Putamen (tissue), 1 donor: ENCODE measurements at regions not wholly inside any gene's neighbourhood (a gene's known extent, or its start where the extent isn't known, plus 50 kb on each side); places are given as distances from the start of the nearest gene placed in this dataset.

Experiments used
- DNase-seq: peaks from one replicate; pipeline ENCODE4 v3.0.0-alpha.2; 2016; ENCODE audit warnings: low spot score

DNA sequence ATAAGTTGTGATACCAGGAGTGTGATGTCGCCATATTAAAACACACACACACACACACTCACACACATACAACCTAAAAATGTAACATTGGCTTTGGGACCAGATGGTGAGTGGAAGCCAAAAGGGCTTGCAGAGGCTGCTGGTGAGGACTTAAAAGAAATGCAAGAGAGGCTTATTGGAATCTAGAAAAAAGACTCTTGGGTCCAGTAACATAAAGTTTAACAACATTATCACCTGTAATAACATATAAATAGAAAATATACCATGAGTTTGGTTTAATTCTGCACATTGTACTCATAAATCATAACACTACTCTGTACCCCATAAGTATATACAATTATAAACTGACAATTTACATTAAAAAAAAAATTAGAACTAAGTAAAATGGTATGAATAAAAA is 74.4 kb upstream of the MYCN start:
- DNase-seq, result no peak

DNA sequence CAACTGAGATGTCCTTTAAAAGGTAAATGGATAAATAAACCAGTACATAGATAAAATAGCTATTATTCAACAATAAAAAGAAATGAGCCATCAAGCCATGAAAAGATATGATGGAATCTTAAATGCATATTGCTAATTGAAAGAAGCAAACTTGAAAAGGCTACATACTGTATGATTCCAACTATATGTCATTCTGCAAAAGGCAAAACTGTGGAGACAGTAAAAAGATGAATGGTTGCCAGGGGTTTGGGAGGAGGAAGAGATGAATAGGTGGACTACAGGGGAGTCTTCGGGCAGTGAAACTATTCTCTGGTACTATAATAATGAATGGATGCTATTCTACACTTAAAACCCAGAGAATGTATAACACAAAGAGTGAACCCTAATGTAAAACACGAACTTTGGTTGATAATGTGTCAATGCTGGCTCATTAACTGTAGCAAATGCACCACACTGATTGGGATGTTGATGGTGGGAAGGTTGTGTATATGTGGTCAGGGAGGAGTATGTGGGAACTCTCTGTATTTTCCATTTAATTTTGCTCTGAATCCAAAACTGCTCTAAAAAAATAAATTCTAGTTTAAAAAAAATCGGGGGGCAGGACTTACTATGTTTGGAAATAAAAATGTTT is 73.7 kb upstream of the MYCN start:
- no peak for DNase-seq

DNA sequence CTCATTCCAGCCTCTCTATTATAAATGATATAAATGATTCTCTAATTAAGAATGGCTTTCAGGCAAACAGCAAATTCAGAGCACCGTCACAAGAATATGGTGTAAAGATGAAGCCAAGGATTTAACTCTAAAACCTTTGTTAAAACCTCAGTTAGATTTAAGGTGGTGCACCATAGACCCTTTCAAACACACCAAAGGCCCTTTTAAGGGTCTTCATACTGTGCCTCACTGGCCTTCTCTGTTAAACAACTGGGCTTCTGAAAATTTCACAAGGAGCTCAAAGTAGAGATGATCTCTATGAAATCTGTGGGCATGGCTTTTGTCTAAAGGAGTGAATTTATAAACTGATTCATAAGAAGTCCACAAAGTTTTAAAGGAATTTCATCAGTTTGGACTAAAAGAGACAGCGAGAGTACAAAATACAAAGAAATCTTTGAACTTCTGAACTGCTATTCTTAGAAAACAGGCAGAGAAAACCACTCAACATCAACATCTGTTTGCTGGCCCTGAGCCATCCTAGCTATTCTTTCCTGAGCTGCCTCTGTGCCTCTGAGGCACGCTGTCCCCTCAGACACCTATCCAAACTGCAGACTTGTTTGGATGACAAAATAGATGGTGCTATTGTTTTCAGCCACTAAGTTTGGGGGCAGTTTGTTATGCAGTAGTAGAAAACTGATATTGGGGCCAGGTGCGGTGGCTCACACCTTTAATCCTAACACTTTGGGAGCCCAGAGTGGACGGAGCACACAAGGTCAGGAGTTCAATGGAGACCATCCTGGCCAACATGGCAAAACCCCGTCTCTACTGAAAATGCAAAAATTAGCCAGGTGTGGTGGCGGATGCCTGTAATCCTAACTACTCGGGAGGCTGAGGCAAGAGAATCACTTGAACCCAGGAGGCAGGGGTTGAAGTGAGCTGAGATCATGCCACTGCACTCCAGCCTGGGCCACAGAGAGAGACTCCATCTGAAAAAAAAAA is 72.9 kb upstream of the MYCN start:
- DNase-seq, result no peak

DNA sequence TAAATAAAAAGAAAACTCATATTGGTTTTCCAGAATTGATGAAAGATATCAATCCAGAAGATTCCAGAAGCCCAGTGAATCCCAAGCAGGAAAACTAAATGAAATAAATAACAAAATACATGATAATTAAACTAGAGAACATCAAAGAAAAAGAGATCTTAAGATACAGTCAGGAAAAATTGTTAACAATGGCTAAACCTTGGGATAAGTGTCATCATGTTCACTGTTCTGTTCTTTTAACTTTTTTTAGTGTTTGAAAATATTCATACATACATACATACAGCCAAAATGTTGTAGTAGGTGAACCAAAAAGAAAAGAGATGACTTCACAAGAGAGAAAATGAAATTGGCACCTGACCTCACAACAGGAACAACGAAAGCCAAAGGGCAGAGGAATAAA is 72.2 kb upstream of the MYCN start:
- DNase-seq, result no peak

DNA sequence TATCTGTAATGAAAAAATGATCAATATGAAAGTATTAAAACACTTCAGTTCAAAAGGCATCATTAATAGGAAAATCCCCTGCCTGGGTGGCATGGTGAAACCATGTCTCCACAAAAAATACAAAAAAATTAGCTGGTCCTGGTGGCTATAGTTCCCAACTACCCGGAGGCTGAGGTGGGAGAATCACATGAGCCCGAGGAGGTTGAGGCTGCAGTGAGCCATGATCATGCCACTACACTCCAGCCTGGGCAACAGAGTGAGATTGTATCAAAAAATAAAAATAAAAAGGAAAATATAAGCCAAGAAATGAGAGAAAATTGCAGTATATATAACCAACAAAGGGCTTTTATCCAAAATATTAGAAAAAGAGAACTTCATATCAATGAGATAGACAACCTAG is 71.6 kb upstream of the MYCN start:
- DNase-seq, result no peak

- DNase-seq, result no peak
Measured at GRCh38 chr2:15869396-15869795, 71.0 kb upstream of the MYCN start.

GRCh38 chr2:15869871-15870270 is 70.5 kb upstream of the MYCN start:
- no peak for DNase-seq

- DNase-seq, result no peak
Measured at GRCh38 chr2:15870565-15870964, 69.8 kb upstream of the MYCN start.

- DNase-seq, result no peak
Measured at GRCh38 chr2:15871239-15871783, 69.0 kb upstream of the MYCN start.

GRCh38 chr2:15872854-15873253 is 67.5 kb upstream of the MYCN start:
- DNase-seq, result no peak

DNA sequence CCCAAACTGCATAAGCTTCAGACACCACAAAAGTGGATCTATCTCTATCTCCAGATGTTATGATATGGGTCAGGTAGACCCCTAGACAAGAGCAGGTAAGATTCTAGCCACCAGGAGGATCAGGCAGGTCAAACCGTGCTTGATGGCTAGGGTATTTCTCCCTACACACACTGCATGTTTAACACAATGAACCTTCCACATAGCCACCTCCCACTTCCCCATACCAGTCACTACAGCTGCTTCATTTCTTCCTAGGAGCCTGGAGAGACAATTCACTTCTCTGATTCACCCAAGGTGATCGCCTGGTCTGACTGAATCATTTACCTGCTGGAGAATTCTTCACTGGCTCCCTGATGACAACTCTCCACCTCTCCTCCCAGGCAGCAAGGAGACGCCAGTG is 66.0 kb upstream of the MYCN start:
- DNase-seq, result no peak

DNA sequence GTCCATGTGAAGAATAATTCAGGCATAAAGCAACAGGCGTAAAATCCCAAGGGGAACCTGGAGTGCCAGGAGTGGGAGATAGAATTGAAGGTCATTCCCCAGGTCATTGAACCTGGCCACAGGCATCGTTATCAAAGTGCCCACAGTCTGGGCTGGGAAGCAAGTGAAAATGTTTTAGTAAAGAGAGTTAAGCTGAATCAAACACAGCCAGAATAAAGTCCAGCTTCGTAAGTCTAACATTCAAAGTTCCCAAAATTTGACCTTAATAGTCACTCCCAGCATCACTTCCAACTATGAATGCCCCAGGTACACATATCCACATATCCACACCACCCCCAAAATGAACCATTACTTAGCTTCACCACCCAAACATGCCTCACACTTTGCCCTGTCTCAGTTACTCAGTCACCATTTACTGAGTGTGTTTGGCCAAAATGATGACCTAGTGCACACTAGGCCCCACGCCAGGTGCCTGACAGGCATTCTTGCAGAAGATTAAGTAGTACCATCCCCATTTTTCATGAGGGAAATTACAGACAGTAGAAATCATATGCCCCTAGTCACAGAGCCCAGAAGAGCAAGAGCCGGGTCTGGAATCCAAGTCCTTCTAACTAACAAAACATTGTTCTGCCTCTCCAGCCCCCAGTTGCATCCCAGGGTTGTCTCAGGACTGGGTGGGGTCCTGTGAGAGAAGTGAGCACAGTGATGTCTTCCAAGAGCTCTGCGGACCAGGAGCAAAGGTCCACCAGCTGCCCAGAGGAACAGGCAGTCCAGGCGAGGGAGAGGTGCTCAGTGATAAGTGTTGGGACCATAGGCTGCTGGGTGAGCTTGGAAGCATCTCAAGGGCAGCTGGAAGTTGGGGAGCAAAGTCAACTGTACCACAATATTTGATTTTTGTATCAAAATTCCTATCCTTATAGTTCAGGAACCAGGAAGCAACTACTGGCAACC is 65.2 kb upstream of the MYCN start:
- no peak for DNase-seq

GRCh38 chr2:15875969-15876705 is 64.2 kb upstream of the MYCN start:
- no peak for DNase-seq

DNA sequence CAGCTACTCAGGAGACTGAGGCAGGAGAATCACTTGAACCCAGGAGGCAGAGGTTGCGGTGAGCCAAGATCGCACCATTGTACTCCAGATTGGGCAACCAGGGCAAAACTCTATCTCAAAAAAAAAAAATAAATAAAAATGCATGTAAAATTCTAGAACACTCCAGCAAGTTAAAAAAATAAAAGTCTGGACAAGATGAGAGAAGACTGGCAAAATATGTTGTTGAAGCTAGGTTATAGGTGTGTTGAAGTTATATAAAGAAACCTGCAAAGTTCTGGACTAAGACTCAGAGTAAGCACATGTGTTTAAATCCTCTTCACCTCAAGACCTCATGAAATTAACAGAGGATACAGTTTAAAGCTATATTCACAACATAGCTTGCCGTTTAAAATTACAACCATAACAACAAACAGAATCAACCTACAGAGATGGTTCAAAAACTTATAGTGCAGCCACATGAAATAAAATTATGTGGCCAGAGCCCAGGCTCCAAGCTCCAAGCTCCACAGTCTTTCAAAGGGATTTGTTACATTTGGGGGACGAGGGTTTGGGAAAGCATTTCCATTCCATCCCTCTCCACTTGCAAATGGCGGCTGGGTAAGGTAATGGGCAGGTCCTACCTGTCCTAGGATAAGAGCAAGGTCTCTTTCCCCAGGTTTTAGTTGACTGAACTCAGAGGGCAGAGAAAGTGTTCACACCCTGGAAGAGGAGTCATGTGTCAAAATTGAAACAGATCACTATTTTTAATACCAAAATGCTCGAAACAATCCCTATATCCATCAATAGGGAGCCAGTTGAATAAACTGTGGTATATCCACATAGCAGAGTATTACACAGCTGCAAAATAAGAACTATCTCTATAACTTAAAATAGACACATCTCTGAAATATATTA is 59.9 kb upstream of the MYCN start:
- no peak for DNase-seq

- DNase-seq, result no peak
Measured at GRCh38 chr2:15881120-15881433, 59.3 kb upstream of the MYCN start.

- DNase-seq, result no peak
Measured at GRCh38 chr2:15881676-15882075, 58.7 kb upstream of the MYCN start.

- no peak for DNase-seq
Measured at GRCh38 chr2:15882761-15883497, 57.4 kb upstream of the MYCN start.

DNA sequence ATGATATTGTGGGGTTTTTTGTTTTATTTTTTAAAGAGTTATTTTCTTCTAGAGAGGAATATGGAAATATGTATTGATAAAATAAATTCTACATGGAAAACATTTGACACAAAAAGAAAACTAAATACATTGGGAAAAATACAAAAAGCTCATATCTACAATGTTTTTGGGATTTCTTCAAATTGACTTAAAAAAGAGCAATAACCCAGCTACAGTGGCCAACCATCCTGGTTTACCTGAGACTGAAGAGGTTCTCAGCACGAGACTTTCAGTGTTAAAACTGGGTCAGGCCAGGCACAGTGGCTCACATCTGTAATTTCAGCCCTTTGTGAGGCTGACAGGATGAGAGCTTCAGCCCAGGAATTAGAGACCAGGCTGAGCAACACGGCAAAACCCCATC is 56.7 kb upstream of the MYCN start:
- no peak for DNase-seq

- no peak for DNase-seq
Measured at GRCh38 chr2:15884790-15885189, 55.6 kb upstream of the MYCN start.

DNA sequence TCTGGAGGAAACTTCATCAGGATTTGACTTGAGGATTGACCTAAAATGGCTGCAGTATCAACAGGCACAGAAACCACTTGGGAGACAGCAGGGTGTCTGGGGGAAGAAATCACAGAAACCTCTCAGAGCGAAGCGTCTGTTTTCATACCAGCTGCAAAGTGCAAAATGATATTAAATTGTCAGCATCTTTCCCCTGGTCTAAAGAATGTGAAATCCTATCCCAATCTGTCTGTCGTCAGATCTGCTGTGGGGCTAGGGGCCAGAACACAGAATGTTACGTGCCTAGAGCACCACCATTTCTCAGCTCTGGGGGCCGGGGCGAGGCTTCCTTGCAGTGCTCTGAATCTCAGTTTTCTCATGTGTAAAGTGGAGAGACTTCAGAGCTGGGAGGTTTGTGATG is 54.1 kb upstream of the MYCN start:
- DNase-seq, result no peak
